ENCODE measurements at regions not wholly inside any gene's neighbourhood (a gene's known extent, or its start where the extent isn't known, plus 50 kb on each side); places are given as distances from the start of the nearest gene placed in this dataset.

DNA sequence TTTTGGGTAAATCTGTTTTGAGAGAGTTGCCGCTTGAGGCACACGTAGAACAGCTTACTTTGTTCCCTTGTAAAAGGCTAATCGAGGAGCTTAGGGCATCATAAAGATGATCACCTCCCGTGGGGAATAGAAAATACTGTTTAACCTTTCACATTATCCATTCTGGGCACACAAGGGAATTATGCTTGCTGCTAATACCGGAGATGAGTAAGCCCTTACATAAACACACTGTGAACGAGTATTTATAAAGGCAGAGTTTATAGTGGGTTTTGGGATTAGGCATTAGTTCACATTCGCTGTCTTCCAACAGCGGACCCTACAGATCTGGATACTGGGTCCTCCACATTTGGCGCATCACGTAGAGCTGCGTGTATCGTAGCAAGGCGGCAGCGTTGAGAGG, 51.2 kb upstream of the CNTNAP4 start:
- DNase-seq: no peak
- no peaks in the 10 kb centered on the region for H3K36me3 ChIP-seq
- TF ChIP-seq, protein P1, sequence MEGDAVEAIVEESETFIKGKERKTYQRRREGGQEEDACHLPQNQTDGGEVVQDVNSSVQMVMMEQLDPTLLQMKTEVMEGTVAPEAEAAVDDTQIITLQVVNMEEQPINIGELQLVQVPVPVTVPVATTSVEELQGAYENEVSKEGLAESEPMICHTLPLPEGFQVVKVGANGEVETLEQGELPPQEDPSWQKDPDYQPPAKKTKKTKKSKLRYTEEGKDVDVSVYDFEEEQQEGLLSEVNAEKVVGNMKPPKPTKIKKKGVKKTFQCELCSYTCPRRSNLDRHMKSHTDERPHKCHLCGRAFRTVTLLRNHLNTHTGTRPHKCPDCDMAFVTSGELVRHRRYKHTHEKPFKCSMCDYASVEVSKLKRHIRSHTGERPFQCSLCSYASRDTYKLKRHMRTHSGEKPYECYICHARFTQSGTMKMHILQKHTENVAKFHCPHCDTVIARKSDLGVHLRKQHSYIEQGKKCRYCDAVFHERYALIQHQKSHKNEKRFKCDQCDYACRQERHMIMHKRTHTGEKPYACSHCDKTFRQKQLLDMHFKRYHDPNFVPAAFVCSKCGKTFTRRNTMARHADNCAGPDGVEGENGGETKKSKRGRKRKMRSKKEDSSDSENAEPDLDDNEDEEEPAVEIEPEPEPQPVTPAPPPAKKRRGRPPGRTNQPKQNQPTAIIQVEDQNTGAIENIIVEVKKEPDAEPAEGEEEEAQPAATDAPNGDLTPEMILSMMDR (IDR thresholded peaks at IDR 0.05): no peak
- H3K27ac ChIP-seq: no peak overlapping the region
- intact Hi-C loops (cut with DNase I): no loop called here
- H3K4me3 ChIP-seq: no peak overlapping the region
- H3K4me1 ChIP-seq: no peaks in the 10 kb centered on the region
- no peaks in the 10 kb centered on the region for H3K27me3 ChIP-seq
- WGBS, 2 donors: 53 to 62% methylated on average over 14 of the region's 14 CpGs
- H3K9me3 ChIP-seq: no peaks in the 10 kb centered on the region

DNA sequence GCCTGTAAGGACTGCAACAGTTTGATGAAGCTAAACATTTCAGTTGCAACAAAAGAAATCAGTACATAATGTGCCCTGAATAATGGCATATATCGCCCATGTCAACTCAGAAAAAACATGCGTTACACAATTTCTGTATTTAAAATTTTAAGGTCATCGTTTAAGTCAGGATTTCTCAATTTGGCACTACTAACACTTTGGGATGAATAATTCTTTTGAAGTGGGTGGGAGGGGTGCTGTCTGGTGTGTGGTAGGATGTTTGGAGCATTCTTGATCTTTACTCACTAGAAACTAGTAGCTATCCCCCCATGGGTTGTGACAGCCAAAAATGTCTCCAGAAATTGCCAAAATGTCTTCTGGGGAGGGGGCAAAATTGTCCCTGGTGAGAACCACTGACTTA, 50.7 kb upstream of the CNTNAP4 start:
- no peaks in the 10 kb centered on the region for H3K9me3 ChIP-seq
- H3K4me3 ChIP-seq: no peak overlapping the region
- DNase-seq: no peak
- WGBS, 2 donors: 82 to 84% methylated on average over 3 of the region's 3 CpGs
- no peaks in the 10 kb centered on the region for H3K27me3 ChIP-seq
- TF ChIP-seq POLR2A (IDR thresholded peaks at IDR 0.05): no peak
- TF ChIP-seq, protein P1 (IDR thresholded peaks at IDR 0.05): no peak
- intact Hi-C loops (cut with DNase I): no loop called here
- H3K36me3 ChIP-seq: no peaks in the 10 kb centered on the region
- H3K27ac ChIP-seq: no peak overlapping the region
- H3K4me1 ChIP-seq: no peaks in the 10 kb centered on the region

Small RNAs in the stretch of these regions (small RNA-seq; reads per million reads assigned to genes)
- 0 reads per million in 4 donors for gene RNA5SP430
